ENCODE measurements at regions not wholly inside any gene's neighbourhood (a gene's known extent, or its start where the extent isn't known, plus 50 kb on each side); places are given as distances from the start of the nearest gene placed in this dataset.

DNA sequence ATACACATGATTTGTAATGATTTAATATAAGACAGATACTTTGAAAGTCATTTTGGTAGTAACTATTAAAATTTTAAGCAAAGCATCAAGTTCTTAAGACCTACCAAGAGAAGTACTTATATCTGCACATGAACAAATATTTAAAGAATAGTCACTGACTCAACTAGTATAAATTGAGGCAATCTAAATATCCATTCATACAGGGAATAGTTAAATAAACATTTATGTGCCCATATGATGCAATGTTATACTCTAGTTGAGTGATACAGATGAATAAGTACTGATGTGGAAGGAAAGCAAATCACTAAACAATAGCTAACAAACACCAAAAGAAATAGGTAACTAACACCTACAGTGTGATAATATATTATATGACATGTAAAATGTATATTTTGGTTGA, 527.7 kb downstream of the EPHA3 start:
- TF ChIP-seq POLR2AphosphoS5 (IDR thresholded peaks at IDR 0.05; ENCODE audit: low read depth, low read length) (no peak), POLR2A (IDR thresholded peaks at IDR 0.05; ENCODE audit: low read depth, low read length) (no peak)

All from GM12892 (cell line).